Neural progenitor cell (in vitro differentiated cells): ENCODE measurements at regions not wholly inside any gene's neighbourhood (a gene's known extent, or its start where the extent isn't known, plus 50 kb on each side); places are given as distances from the start of the nearest gene placed in this dataset.
"Not testable (repeated sequence)": the region's sequence is repeated elsewhere in the genome, so short reads cannot be mapped to it uniquely, and the experiment has no call there.

Experiments
- CTCF ChIP-seq: fragments of 200-600 bp; sonication (generic); IDR thresholded peaks from 2 replicates; pipeline ENCODE4 v1.5.1; 2017; ENCODE audit warnings: antibody characterized with exemption, mild to moderate bottlenecking
- EZH2 ChIP-seq: fragments of 200-600 bp; sonication (generic); IDR thresholded peaks from 2 replicates; pipeline ENCODE4 v1.6.1; 2017; ENCODE audit warnings: antibody characterized with exemption, mild to moderate bottlenecking, moderate library complexity

DNA sequence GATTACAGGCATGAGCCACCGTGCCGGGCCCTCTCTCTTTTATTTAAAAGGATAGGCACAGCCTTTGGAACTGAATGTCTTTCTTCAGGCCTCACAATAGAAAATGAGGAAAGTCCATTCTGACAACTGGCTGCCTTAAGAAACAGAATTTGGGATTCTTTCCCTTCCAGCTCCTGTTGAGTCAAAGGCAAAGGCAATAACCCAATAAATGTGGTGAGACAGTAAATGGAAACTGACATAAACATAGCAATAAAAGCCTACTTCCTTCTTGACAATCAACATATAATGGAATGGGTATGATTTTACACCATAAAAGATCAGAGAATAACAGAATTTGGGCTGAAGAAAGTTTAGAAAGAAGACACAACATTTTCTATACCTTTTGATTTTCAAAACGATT, 52.7 kb upstream of the SRRM3 start:
- TF ChIP-seq CTCF, EZH2: not testable (repeated sequence)
